K562 (cell line): ENCODE measurements at regions not wholly inside any gene's neighbourhood (a gene's known extent, or its start where the extent isn't known, plus 50 kb on each side); places are given as distances from the start of the nearest gene placed in this dataset.
A peak's percentile ranks its signal among the peaks of the same experiment; 100 is the strongest.

Source experiments
- ZBTB40 ChIP-seq, 2 experiments: fragments of 450-650 bp in 1 of 2; sonication (generic) in 1 of 2; formaldehyde crosslinking in 1 of 2; IDR thresholded peaks; 2 replicates each; pipeline versions ENCODE4 v1.7.1 to v1.9.0; 2016 to 2022; ENCODE audit warnings: inconsistent platforms in 1 of 2, mild to moderate bottlenecking in 1 of 2, missing genetic modification reagents in 1 of 2

GRCh38 chr16:17014484-17015121 lies 456.2 kb downstream of the XYLT1 start (continued):
- TF ChIP-seq ZBTB40 (IDR thresholded peaks at IDR 0.05) (peak; percentile 24; the same call in 1 of the 2 replicates), ZBTB40 (CRISPR knock-in tag; IDR thresholded peaks at IDR 0.05) (no peak)
